Left ventricle myocardium inferior (tissue), 1 donor: ENCODE measurements at regions not wholly inside any gene's neighbourhood (a gene's known extent, or its start where the extent isn't known, plus 50 kb on each side); places are given as distances from the start of the nearest gene placed in this dataset.

Experiments used
- DNase-seq: peaks from one replicate; pipeline ENCODE4 v3.0.0-alpha.2; 2020
- H3K27ac ChIP-seq: fragments of 200-600 bp; replicated peaks from 2 replicates; pipeline ENCODE4 v1.8.0; 2021
- H3K27me3 ChIP-seq: fragments of 200-600 bp; 2 replicates; pipeline ENCODE4 v1.8.0; 2021; ENCODE audit warnings: low read depth
- H3K36me3 ChIP-seq: fragments of 200-600 bp; 2 replicates; pipeline ENCODE4 v1.8.0; 2021
- H3K4me1 ChIP-seq: fragments of 200-600 bp; 2 replicates; pipeline ENCODE4 v1.8.0; 2021
- H3K4me3 ChIP-seq: fragments of 200-600 bp; 2 replicates; pipeline ENCODE4 v1.8.0; 2021; ENCODE audit warnings: mild to moderate bottlenecking, moderate library complexity
- H3K9me3 ChIP-seq: fragments of 200-600 bp; replicated peaks from 2 replicates; pipeline ENCODE4 v1.8.0; 2021
- CTCF ChIP-seq: fragments of 200-600 bp; IDR thresholded peaks from 2 replicates; pipeline ENCODE4 v1.8.0; 2021; ENCODE audit warnings: antibody characterized with exemption, mild to moderate bottlenecking, borderline replicate concordance
- intact Hi-C: fragments of 100-400 bp; cut with micrococcal nuclease; formaldehyde crosslinking; loops from one replicate; pipeline ENCODE4 v1.11.0; 2022
- donor health status: DM: no; HTN: yes; CAD: no; lungs with severe emphysema.

GRCh38 chr4:156607478-156607857, 364.1 kb downstream of the PDGFC start:
- no peak for TF ChIP-seq CTCF
- no peaks in the 10 kb centered on the region for H3K27me3 ChIP-seq
- no peaks in the 10 kb centered on the region for H3K4me1 ChIP-seq
- no peaks in the 10 kb centered on the region for H3K36me3 ChIP-seq
- H3K4me3 ChIP-seq: no peak overlapping the region
- no peaks in the 10 kb centered on the region for H3K9me3 ChIP-seq
- DNase-seq: no peak
- no peak overlapping the region for H3K27ac ChIP-seq
- intact Hi-C loops: no loop called here

- Histone ChIP-seq H3K9me3 (no peaks in the 10 kb centered on the region), H3K27ac (no peak overlapping the region), H3K4me1 (no peaks in the 10 kb centered on the region), H3K27me3 (no peaks in the 10 kb centered on the region), H3K4me3 (no peak overlapping the region), H3K36me3 (no peaks in the 10 kb centered on the region)
- intact Hi-C loops: no loop called here
- DNase-seq: no peak
- no peak for TF ChIP-seq CTCF
Measured at GRCh38 chr4:156606554-156607477, 364.8 kb downstream of the PDGFC start.

- no peak for TF ChIP-seq CTCF
- no peak overlapping the region for H3K4me3 ChIP-seq
- no peaks in the 10 kb centered on the region for H3K36me3 ChIP-seq
- H3K4me1 ChIP-seq: no peaks in the 10 kb centered on the region
- H3K27me3 ChIP-seq: no peaks in the 10 kb centered on the region
- no peaks in the 10 kb centered on the region for H3K9me3 ChIP-seq
- no peak overlapping the region for H3K27ac ChIP-seq
- no peak for DNase-seq
- intact Hi-C loops: no loop called here
Measured at GRCh38 chr4:156598138-156598681, 373.4 kb downstream of the PDGFC start.

- H3K36me3 ChIP-seq: no peaks in the 10 kb centered on the region
- intact Hi-C loops: no loop called here
- no peak overlapping the region for H3K4me3 ChIP-seq
- DNase-seq: no peak
- H3K4me1 ChIP-seq: no peaks in the 10 kb centered on the region
- no peak overlapping the region for H3K27ac ChIP-seq
- no peaks in the 10 kb centered on the region for H3K27me3 ChIP-seq
- no peaks in the 10 kb centered on the region for H3K9me3 ChIP-seq
- TF ChIP-seq CTCF: no peak
Measured at GRCh38 chr4:156596706-156597329, 374.8 kb downstream of the PDGFC start.

- no peaks in the 10 kb centered on the region for H3K36me3 ChIP-seq
- H3K9me3 ChIP-seq: no peaks in the 10 kb centered on the region
- intact Hi-C loops: no loop called here
- no peak for DNase-seq
- H3K4me1 ChIP-seq: no peaks in the 10 kb centered on the region
- no peak overlapping the region for H3K27ac ChIP-seq
- no peak for TF ChIP-seq CTCF
- no peak overlapping the region for H3K4me3 ChIP-seq
- no peaks in the 10 kb centered on the region for H3K27me3 ChIP-seq
Measured at GRCh38 chr4:156596026-156596425, 375.6 kb downstream of the PDGFC start.
